HG03095 (cell line): ENCODE measurements at regions not wholly inside any gene's neighbourhood (a gene's known extent, or its start where the extent isn't known, plus 50 kb on each side); places are given as distances from the start of the nearest gene placed in this dataset.
"Not testable (repeated sequence)": the region's sequence is repeated elsewhere in the genome, so short reads cannot be mapped to it uniquely, and the experiment has no call there.

Experiments
- ATAC-seq: cut with Tn5 transposase; IDR thresholded peaks from one replicate; pipeline ENCODE4 v1.9.1; 2021; ENCODE audit warnings: moderate library complexity; ENCODE audit not compliant: unreplicated experiment

GRCh38 chr12:61923152-61923551 lies 337.1 kb upstream of the USP15 start:
- no peak for ATAC-seq

GRCh38 chr12:61934564-61934963 lies 325.6 kb upstream of the USP15 start:
- no peak for ATAC-seq

GRCh38 chr12:61939977-61940376 lies 320.2 kb upstream of the USP15 start:
- no peak for ATAC-seq

- ATAC-seq, result no peak
These were observed 303.7 kb upstream of the USP15 start for GRCh38 chr12:61956545-61956944.

- no peak for ATAC-seq
These were observed 285.7 kb upstream of the USP15 start for GRCh38 chr12:61974461-61974860.

- ATAC-seq, result no peak
These were observed 274.4 kb upstream of the USP15 start for GRCh38 chr12:61985830-61986229.

- ATAC-seq, result no peak
These were observed 273.0 kb upstream of the USP15 start for GRCh38 chr12:61987173-61987572.

- no peak for ATAC-seq
These were observed 268.5 kb upstream of the USP15 start for GRCh38 chr12:61991661-61992060.

GRCh38 chr12:61993734-61994345 lies 266.4 kb upstream of the USP15 start:
- no peak for ATAC-seq

- ATAC-seq, result no peak
These were observed 263.5 kb upstream of the USP15 start for GRCh38 chr12:61996717-61997116.

- no peak for ATAC-seq
These were observed 261.4 kb upstream of the USP15 start for GRCh38 chr12:61998791-61999190.

GRCh38 chr12:61999311-61999710 lies 260.9 kb upstream of the USP15 start:
- ATAC-seq, result no peak

GRCh38 chr12:62001424-62001823 lies 258.8 kb upstream of the USP15 start:
- no peak for ATAC-seq

GRCh38 chr12:62003226-62003625 lies 257.0 kb upstream of the USP15 start:
- ATAC-seq, result no peak

GRCh38 chr12:62003701-62004100 lies 256.5 kb upstream of the USP15 start:
- ATAC-seq, result no peak

GRCh38 chr12:62005615-62006014 lies 254.6 kb upstream of the USP15 start:
- no peak for ATAC-seq

GRCh38 chr12:62006076-62006732 lies 254.0 kb upstream of the USP15 start:
- ATAC-seq, result no peak

- no peak for ATAC-seq
These were observed 251.5 kb upstream of the USP15 start for GRCh38 chr12:62008703-62009102.

- no peak for ATAC-seq
These were observed 250.8 kb upstream of the USP15 start for GRCh38 chr12:62009445-62009844.

GRCh38 chr12:62010331-62010906 lies 249.8 kb upstream of the USP15 start:
- ATAC-seq, result not testable (repeated sequence)

GRCh38 chr12:62010973-62011372 lies 249.2 kb upstream of the USP15 start:
- ATAC-seq, result not testable (repeated sequence)

- no peak for ATAC-seq
These were observed 245.9 kb upstream of the USP15 start for GRCh38 chr12:62014330-62014729.
